RWPE1 (cell line): ENCODE measurements at regions not wholly inside any gene's neighbourhood (a gene's known extent, or its start where the extent isn't known, plus 50 kb on each side); places are given as distances from the start of the nearest gene placed in this dataset.
"Not testable (repeated sequence)": the region's sequence is repeated elsewhere in the genome, so short reads cannot be mapped to it uniquely, and the experiment has no call there.

Source experiments
- CTCF ChIA-PET: fragments of 350-600 bp; sonication (Branson Sonifier 250); formaldehyde crosslinking; extraction: SDS; loops from one replicate; lab custom pipeline; 2021; lab: Yijun Ruan, JAX
- POLR2A ChIA-PET: fragments of 400-600 bp; formaldehyde crosslinking; extraction: SDS; loops from one replicate; lab custom pipeline; 2020; ENCODE audit warnings: antibody characterized with exemption; ENCODE audit not compliant: low non-redundant PET; lab: Yijun Ruan, JAX
- DNase-seq: peaks from one replicate; pipeline ENCODE4 v3.0.0; 2012; ENCODE audit warnings: low spot score
- H3K27ac ChIP-seq: fragments of 450-650 bp; 2 replicates; pipeline ENCODE4 v1.5.1; 2017
- CTCF ChIP-seq: fragments of 450-650 bp; conservative IDR thresholded peaks from 2 replicates; pipeline ENCODE4 v1.5.1; 2017; ENCODE audit warnings: low read depth, mild to moderate bottlenecking

- no peak for TF ChIP-seq CTCF
- no peak overlapping the region for H3K27ac ChIP-seq
- CTCF ChIA-PET, result no interaction called here
- DNase-seq, result no peak
- POLR2A ChIA-PET, result no interaction called here
These were observed 640.4 kb upstream of the CADM2 start for GRCh38 chr3:84318273-84318809.

- POLR2A ChIA-PET, DNase-seq, CTCF ChIA-PET, H3K27ac ChIP-seq: not testable (repeated sequence)
These were observed 593.1 kb upstream of the CADM2 start for GRCh38 chr3:84365563-84366278.
